ENCODE measurements at regions not wholly inside any gene's neighbourhood (a gene's known extent, or its start where the extent isn't known, plus 50 kb on each side); places are given as distances from the start of the nearest gene placed in this dataset.

- no peak for FAIRE-seq
Measured at GRCh38 chr12:69066492-69067373, 133.8 kb upstream of the CPM start.

DNA sequence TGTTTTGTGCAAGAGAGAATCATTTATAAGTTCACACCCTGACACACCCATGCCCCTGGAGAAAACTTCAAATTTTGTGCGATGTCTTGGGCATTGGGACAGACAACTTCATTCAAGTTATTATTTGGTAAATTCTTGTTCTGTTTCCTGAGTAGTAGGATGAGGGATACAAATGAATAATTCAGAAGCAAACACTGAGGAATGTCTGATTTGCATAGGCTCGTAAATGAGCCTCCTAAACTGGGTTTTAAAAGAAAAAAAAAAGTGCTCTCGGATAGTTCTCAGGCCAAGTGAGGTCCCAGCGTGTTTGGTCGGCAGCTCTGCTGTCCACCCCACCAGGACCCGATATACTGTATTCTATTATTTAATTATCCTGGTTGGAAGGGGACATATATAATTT is 134.7 kb upstream of the CPM start:
- no peak for DNase-seq (ENCODE audit: insufficient read length)
- no peak for TF ChIP-seq TAF1 (IDR thresholded peaks at IDR 0.05; ENCODE audit: borderline replicate concordance, low read depth, low read length)
- TF ChIP-seq POLR2AphosphoS5 (IDR thresholded peaks at IDR 0.05; ENCODE audit: low read depth, low read length), result no peak
- no peak for TF ChIP-seq POLR2A (IDR thresholded peaks at IDR 0.05; ENCODE audit: low read depth, low read length)
- no peak for FAIRE-seq

More at GRCh38 chr12:69066492-69067373, 133.8 kb upstream of the CPM start:
- no peak for DNase-seq (ENCODE audit: insufficient read length)
- TF ChIP-seq POLR2A (IDR thresholded peaks at IDR 0.05; ENCODE audit: low read depth, low read length) (no peak), TAF1 (IDR thresholded peaks at IDR 0.05; ENCODE audit: borderline replicate concordance, low read depth, low read length) (no peak)

DNA sequence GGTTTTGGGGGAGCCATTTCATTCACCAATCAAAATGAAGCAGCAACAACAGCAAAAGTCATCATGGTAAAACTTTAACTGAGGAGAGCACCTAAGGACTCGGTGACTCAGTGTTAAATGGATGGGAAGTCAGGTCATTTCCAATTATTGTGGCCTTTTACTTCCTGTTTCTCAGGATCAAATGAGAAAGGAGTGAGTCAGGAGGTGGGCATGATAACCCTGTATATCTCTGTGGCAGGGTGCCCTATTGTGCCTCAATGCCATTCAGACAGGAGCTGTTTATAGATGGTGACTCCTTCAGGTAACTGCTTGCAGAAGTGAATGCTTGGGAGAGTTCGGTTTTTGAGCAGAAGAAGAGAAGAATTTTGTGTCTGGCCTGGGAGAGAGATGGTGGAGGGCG is 135.5 kb upstream of the CPM start:
- TF ChIP-seq POLR2AphosphoS5 (IDR thresholded peaks at IDR 0.05; ENCODE audit: low read depth, low read length), result no peak
- DNase-seq (ENCODE audit: insufficient read length), result no peak
- no peak for FAIRE-seq

- FAIRE-seq (no peak), DNase-seq (ENCODE audit: insufficient read length) (no peak)
- no peak for TF ChIP-seq TAF1 (IDR thresholded peaks at IDR 0.05; ENCODE audit: borderline replicate concordance, low read depth, low read length)
- TF ChIP-seq POLR2AphosphoS5 (IDR thresholded peaks at IDR 0.05; ENCODE audit: low read depth, low read length), result no peak
- no peak for TF ChIP-seq POLR2A (IDR thresholded peaks at IDR 0.05; ENCODE audit: low read depth, low read length)
Measured at GRCh38 chr12:69069479-69069878, 136.5 kb upstream of the CPM start.

DNA sequence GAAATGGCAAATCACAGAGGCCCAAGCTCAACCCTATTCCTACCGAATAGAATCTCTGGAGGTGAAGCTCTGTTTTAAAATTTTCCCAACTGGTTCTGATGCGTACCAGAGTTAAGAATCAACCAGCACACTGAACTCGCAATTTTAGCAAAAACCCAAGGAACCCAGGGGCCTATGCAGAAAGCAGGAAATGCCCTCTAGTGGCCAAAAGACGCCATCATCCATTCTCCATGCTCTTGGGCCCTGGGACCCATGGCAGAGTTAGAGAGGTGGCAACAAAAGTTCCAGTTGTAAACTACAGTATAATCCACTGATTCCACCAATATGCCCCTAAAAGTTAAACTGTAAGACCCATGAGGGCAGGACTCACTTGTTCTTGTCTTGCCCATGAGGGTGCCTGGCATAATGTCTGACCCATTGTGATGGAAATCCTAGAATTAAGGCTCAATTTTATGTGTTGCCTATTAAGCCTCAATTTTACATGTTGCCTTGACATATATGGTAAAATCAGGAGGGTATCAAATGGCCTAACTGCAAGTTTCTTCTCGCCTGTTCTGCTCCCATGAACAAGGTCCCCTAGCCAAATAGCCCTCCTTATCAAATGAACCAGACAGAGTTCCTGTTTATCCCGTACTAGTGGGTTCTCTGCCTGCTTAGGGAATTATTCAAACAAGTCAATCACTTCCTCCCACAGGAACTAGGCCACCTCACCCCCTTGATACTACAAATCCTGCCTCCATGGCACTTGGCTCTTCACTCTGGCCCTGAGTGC is 137.5 kb upstream of the CPM start:
- DNase-seq (ENCODE audit: insufficient read length) (peak; percentile 20), FAIRE-seq (peak; percentile 21)
- TF ChIP-seq POLR2A (IDR thresholded peaks at IDR 0.05; ENCODE audit: low read depth, low read length) (no peak), POLR2AphosphoS5 (IDR thresholded peaks at IDR 0.05; ENCODE audit: low read depth, low read length) (no peak), TAF1 (IDR thresholded peaks at IDR 0.05; ENCODE audit: borderline replicate concordance, low read depth, low read length) (no peak)

GRCh38 chr12:69071091-69071370 is 138.1 kb upstream of the CPM start:
- DNase-seq (ENCODE audit: insufficient read length) (no peak), FAIRE-seq (no peak)
- TF ChIP-seq POLR2AphosphoS5 (IDR thresholded peaks at IDR 0.05; ENCODE audit: low read depth, low read length), result no peak
- TF ChIP-seq POLR2A (IDR thresholded peaks at IDR 0.05; ENCODE audit: low read depth, low read length), result no peak
- TF ChIP-seq TAF1 (IDR thresholded peaks at IDR 0.05; ENCODE audit: borderline replicate concordance, low read depth, low read length), result no peak

- DNase-seq (ENCODE audit: insufficient read length) (no peak), FAIRE-seq (peak; percentile 24)
- no peak for TF ChIP-seq POLR2A (IDR thresholded peaks at IDR 0.05; ENCODE audit: low read depth, low read length)
- no peak for TF ChIP-seq POLR2AphosphoS5 (IDR thresholded peaks at IDR 0.05; ENCODE audit: low read depth, low read length)
- no peak for TF ChIP-seq TAF1 (IDR thresholded peaks at IDR 0.05; ENCODE audit: borderline replicate concordance, low read depth, low read length)
Measured at GRCh38 chr12:69073035-69073434, 140.1 kb upstream of the CPM start.

DNA sequence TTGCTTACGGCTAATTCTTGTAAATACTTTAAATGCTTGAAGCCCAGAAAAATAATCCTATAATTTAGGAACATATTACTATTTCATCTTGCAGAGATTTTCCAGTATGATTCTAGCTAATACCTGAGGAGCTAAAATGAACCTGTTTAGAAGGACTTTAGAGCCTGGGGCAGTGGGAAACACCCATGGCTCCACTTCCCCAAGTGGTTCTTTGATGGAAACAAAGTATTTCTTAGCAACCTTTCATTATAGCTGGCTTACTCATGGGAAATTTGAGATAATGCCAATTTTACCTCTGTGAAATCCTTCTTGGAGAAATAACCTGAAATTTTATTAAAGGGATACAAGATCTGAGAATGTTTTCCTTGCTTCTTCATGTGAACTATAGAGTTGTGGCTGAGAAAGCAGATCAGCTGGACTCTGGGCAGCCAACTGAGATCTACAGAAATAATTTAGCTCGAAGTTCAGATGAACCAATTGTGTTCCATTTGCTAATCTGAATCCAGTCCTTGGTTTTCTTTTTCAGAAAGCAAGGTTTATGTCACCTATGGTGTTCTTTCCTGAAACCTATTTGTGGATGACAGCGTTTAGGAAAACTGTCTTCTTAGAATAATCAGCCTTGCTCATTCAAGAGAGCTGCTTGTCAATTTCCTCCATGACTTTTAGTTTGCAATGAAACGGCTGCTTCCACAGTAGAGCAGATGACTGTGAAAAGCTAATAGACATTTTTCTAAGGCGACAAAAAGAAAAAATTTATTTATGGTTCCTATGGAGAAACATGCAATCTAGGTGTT is 141.8 kb upstream of the CPM start:
- DNase-seq (ENCODE audit: insufficient read length) (no peak), FAIRE-seq (no peak)
- TF ChIP-seq POLR2A (IDR thresholded peaks at IDR 0.05; ENCODE audit: low read depth, low read length) (no peak), POLR2AphosphoS5 (IDR thresholded peaks at IDR 0.05; ENCODE audit: low read depth, low read length) (no peak), TAF1 (IDR thresholded peaks at IDR 0.05; ENCODE audit: borderline replicate concordance, low read depth, low read length) (no peak)

GRCh38 chr12:69083689-69084088 is 150.7 kb upstream of the CPM start:
- FAIRE-seq, result no peak
- TF ChIP-seq POLR2A (IDR thresholded peaks at IDR 0.05; ENCODE audit: low read depth, low read length), result no peak
- no peak for TF ChIP-seq POLR2AphosphoS5 (IDR thresholded peaks at IDR 0.05; ENCODE audit: low read depth, low read length)
- TF ChIP-seq TAF1 (IDR thresholded peaks at IDR 0.05; ENCODE audit: borderline replicate concordance, low read depth, low read length), result no peak
- DNase-seq (ENCODE audit: insufficient read length), result no peak

DNA sequence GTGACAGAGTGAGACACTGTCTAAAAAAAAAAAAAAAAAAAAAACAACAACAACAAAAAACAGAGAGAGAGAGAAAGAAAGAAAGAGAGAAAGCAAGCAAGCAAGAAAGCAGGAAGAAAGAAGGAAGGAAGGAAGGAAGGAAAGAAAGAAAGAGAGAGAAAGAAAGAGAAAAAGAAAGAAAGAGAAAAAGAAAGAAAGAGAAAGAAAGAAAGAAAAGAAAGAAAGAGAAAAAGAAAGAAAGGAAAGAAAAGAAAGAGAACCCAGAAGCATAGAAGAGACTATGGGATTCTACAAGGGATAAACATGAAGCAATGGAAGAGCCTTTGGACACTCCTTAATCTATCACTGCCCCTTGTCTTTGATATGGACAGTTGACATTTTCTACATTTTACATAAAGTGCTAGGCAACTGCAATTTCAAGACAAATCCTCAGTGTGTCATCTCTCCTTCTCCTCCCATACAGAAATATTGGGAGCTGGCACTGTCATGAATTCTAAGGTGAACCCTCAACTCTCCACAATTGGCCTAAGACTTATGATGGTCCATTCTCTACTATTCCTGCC is 151.9 kb upstream of the CPM start:
- FAIRE-seq (no peak), DNase-seq (ENCODE audit: insufficient read length) (no peak)
- TF ChIP-seq POLR2A (IDR thresholded peaks at IDR 0.05; ENCODE audit: low read depth, low read length) (no peak), TAF1 (IDR thresholded peaks at IDR 0.05; ENCODE audit: borderline replicate concordance, low read depth, low read length) (no peak), POLR2AphosphoS5 (IDR thresholded peaks at IDR 0.05; ENCODE audit: low read depth, low read length) (no peak)

DNA sequence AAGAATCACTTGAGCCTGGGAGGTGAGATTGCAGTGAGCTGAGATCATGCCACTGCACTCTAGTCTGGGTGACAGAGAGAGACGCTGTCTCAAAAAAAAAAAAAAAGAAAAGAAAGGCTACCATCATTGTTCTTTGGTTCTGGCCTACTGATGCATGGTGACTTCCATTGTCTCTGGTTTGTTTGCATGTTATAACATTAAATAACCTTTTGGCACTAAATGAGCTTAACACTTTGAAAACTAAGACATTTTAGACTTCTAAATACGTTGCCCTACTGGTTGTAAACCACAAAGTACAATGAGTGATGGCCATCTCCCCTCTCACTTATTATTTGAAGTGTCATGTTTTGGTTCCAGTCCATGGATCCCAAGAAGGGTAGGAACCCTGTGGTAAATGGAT is 152.9 kb upstream of the CPM start:
- DNase-seq (ENCODE audit: insufficient read length) (no peak), FAIRE-seq (no peak)
- no peak for TF ChIP-seq POLR2AphosphoS5 (IDR thresholded peaks at IDR 0.05; ENCODE audit: low read depth, low read length)
- no peak for TF ChIP-seq POLR2A (IDR thresholded peaks at IDR 0.05; ENCODE audit: low read depth, low read length)
- TF ChIP-seq TAF1 (IDR thresholded peaks at IDR 0.05; ENCODE audit: borderline replicate concordance, low read depth, low read length), result no peak
